ENCODE measurements at regions not wholly inside any gene's neighbourhood (a gene's known extent, or its start where the extent isn't known, plus 50 kb on each side); places are given as distances from the start of the nearest gene placed in this dataset.

DNA sequence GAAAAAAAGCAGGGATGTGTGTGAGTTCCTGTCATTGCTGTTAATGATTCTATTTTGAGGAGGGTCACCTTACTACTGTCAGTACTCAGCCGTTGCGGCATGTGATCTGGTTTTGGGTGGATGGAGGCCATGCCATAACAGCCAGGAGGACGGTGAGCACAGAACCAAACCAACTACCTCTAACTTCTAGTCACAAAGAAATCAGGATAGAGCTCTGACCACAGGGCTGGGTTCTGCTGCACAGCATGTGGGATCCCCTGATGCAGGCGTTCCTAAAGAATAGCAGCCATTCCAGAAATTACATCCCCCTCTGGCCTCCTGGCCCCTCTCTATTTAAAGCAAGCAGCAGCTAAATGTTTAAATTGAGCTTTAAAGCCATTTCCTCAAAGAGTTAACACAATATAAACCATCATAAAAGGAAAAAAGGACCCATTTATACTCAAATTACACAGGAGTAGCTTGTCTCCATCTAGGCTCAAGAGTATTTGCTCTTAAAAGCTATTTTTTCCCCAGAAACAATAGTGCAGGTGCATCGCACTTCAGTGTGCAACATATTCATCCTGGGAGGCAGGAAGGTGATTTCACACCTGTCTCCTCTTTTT is 786.4 kb downstream of the RNF144A start:
- TF ChIP-seq POLR2A (IDR thresholded peaks at IDR 0.05) (no peak), CTCF (IDR thresholded peaks at IDR 0.05) (no peak), POLR2AphosphoS5 (IDR thresholded peaks at IDR 0.05) (no peak), EP300 (IDR thresholded peaks at IDR 0.05) (no peak)
